K562 (cell line): ENCODE measurements at regions not wholly inside any gene's neighbourhood (a gene's known extent, or its start where the extent isn't known, plus 50 kb on each side); places are given as distances from the start of the nearest gene placed in this dataset.
A peak's percentile ranks its signal among the peaks of the same experiment; 100 is the strongest.

Experiments
- CBFA2T2 ChIP-seq: fragments of 450-650 bp; conservative IDR thresholded peaks from 2 replicates; pipeline ENCODE4 v1.6.1; 2017; ENCODE audit warnings: mild to moderate bottlenecking
- CTBP1 ChIP-seq: fragments of 450-650 bp; IDR thresholded peaks from 2 replicates; pipeline ENCODE4 v1.6.1; 2016; ENCODE audit warnings: borderline replicate concordance
- EHMT2 ChIP-seq: fragments of 450-650 bp; IDR thresholded peaks from 2 replicates; pipeline ENCODE4 v1.6.1; 2018; ENCODE audit warnings: antibody characterized with exemption
- FOXM1 ChIP-seq, 2 experiments: fragments of 450-650 bp in 1 of 2; sonication (generic) in 1 of 2; formaldehyde crosslinking in 1 of 2; IDR thresholded peaks; 2 replicates each; pipeline versions ENCODE4 v1.6.1 to v1.9.0; 2017 to 2022; ENCODE audit warnings: low read depth in 2 of 2, mild to moderate bottlenecking in 2 of 2, missing genetic modification reagents in 1 of 2, moderate library complexity in 1 of 2
- JUND ChIP-seq, 2 experiments: IDR thresholded peaks; 2 replicates in 1 of 2; 3 replicates in 1 of 2; pipeline ENCODE4 v1.6.1; 2011; ENCODE audit warnings: borderline replicate concordance in 2 of 2, low read depth in 2 of 2, low read length in 2 of 2, improper control_type of control experiment in 1 of 2, missing biosample characterization in 1 of 2, missing genetic modification characterization in 1 of 2, missing genetic modification reagents in 1 of 2
- KDM2B ChIP-seq: fragments of 250-450 bp; sonication (Bioruptor Pico); IDR thresholded peaks from 2 replicates; pipeline ENCODE4 v1.8.0; 2021; ENCODE audit warnings: mild to moderate bottlenecking, moderate library complexity
- MTA2 ChIP-seq: fragments of 450-650 bp; IDR thresholded peaks from 2 replicates; pipeline ENCODE4 v1.6.1; 2016; ENCODE audit warnings: low read depth
- MTF1 ChIP-seq: fragments of 250-450 bp; sonication (Bioruptor Pico); IDR thresholded peaks from 2 replicates; pipeline ENCODE4 v1.9.0; 2021; ENCODE audit warnings: moderate library complexity, mild to moderate bottlenecking, inconsistent platforms, borderline replicate concordance
- PCBP2 ChIP-seq: fragments of 200-400 bp; formaldehyde crosslinking; IDR thresholded peaks from 2 replicates; pipeline ENCODE4 v1.6.1; 2018; ENCODE audit warnings: low read length, low read depth, mild to moderate bottlenecking, moderate library complexity; ENCODE audit not compliant: poor library complexity, severe bottlenecking
- PHB2 ChIP-seq: fragments of 450-650 bp; IDR thresholded peaks from 2 replicates; pipeline ENCODE4 v1.6.1; 2017; ENCODE audit warnings: low read depth
- PML ChIP-seq: IDR thresholded peaks from 2 replicates; pipeline ENCODE4 v1.6.1; 2012; ENCODE audit warnings: low read length, inconsistent platforms
- SMARCE1 ChIP-seq: fragments of 450-650 bp; IDR thresholded peaks from 2 replicates; pipeline ENCODE4 v1.7.1; 2016; ENCODE audit warnings: mild to moderate bottlenecking
- STAT5B ChIP-seq: fragments of 250-450 bp; sonication (Bioruptor Pico); IDR thresholded peaks from 2 replicates; pipeline ENCODE4 v1.8.0; 2021; ENCODE audit warnings: mild to moderate bottlenecking, inconsistent platforms
- TAL1 ChIP-seq: fragments of 450-650 bp; IDR thresholded peaks from 2 replicates; pipeline ENCODE4 v1.6.1; 2016; ENCODE audit warnings: mild to moderate bottlenecking
- U2AF1 ChIP-seq: fragments of 200-400 bp; formaldehyde crosslinking; optimal IDR thresholded peaks from 2 replicates; pipeline ENCODE3; 2017; ENCODE audit warnings: mild to moderate bottlenecking, low read depth, low read length, moderate library complexity
- YY1 ChIP-seq, 3 experiments: IDR thresholded peaks; 2 replicates each; pipeline ENCODE4 v1.6.1; 2011; ENCODE audit warnings: low read length in 2 of 3, mild to moderate bottlenecking in 2 of 3, moderate library complexity in 2 of 3, borderline replicate concordance in 1 of 3, control low read depth in 1 of 3, low read depth in 1 of 3; ENCODE audit not compliant: insufficient read depth in 3 of 3, insufficient replicate concordance in 2 of 3, control insufficient read depth in 1 of 3, insufficient read length in 1 of 3; ENCODE audit errors: extremely low read depth in 1 of 3
- ZBTB17 ChIP-seq: fragments of 450-650 bp; formaldehyde crosslinking; IDR thresholded peaks from 2 replicates; pipeline ENCODE4 v1.4.0; 2020; ENCODE audit warnings: mild to moderate bottlenecking
- ZC3H8 ChIP-seq: fragments of 450-650 bp; IDR thresholded peaks from 2 replicates; pipeline ENCODE4 v1.6.1; 2017
- ZNF384 ChIP-seq: IDR thresholded peaks from 2 replicates; pipeline ENCODE4 v1.6.1; 2012; ENCODE audit warnings: low read depth, low read length, improper control_type of control experiment
- TF ChIP-seq, protein P1 (sequence below): sonication (generic); formaldehyde crosslinking; IDR thresholded peaks from 2 replicates; pipeline ENCODE4 v1.8.1; 2023; ENCODE audit warnings: mild to moderate bottlenecking, missing genetic modification reagents
- TF ChIP-seq, protein P2 (sequence below): sonication (generic); formaldehyde crosslinking; IDR thresholded peaks from 2 replicates; pipeline ENCODE4 v1.8.0; 2022; ENCODE audit warnings: missing genetic modification reagents, mild to moderate bottlenecking, borderline replicate concordance
- TF ChIP-seq, protein P3 (sequence below): fragments of 450-650 bp; formaldehyde crosslinking; IDR thresholded peaks from 2 replicates; pipeline ENCODE4 v1.4.0; 2020; ENCODE audit warnings: mild to moderate bottlenecking, moderate library complexity

GRCh38 chr16:79869304-79870015 lies 268.9 kb upstream of the MAF start (continued):
- TF ChIP-seq JUND (IDR thresholded peaks at IDR 0.05; ENCODE audit: borderline replicate concordance, low read depth, low read length), result peak; percentile 65; the same call in 1 of the 2 replicates
- peak; percentile 63; the same call in 2 of the 3 replicates for TF ChIP-seq JUND (tag; IDR thresholded peaks at IDR 0.05; ENCODE audit: borderline replicate concordance, low read depth, low read length)
- TF ChIP-seq EHMT2, result no peak
- peak; percentile 79 for TF ChIP-seq SMARCE1
- TF ChIP-seq, protein P1, sequence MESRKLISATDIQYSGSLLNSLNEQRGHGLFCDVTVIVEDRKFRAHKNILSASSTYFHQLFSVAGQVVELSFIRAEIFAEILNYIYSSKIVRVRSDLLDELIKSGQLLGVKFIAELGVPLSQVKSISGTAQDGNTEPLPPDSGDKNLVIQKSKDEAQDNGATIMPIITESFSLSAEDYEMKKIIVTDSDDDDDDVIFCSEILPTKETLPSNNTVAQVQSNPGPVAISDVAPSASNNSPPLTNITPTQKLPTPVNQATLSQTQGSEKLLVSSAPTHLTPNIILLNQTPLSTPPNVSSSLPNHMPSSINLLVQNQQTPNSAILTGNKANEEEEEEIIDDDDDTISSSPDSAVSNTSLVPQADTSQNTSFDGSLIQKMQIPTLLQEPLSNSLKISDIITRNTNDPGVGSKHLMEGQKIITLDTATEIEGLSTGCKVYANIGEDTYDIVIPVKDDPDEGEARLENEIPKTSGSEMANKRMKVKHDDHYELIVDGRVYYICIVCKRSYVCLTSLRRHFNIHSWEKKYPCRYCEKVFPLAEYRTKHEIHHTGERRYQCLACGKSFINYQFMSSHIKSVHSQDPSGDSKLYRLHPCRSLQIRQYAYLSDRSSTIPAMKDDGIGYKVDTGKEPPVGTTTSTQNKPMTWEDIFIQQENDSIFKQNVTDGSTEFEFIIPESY (CRISPR knock-in tag), result no peak
- TF ChIP-seq FOXM1 (IDR thresholded peaks at IDR 0.05; ENCODE audit: low read depth), result peak; percentile 89
- no peak for TF ChIP-seq FOXM1 (CRISPR knock-in tag; IDR thresholded peaks at IDR 0.05; ENCODE audit: low read depth)
- no peak for TF ChIP-seq ZNF384
- TF ChIP-seq MTA2, result peak; percentile 95
- TF ChIP-seq MTF1, result no peak
- no peak for TF ChIP-seq ZC3H8
- peak; percentile 93 for TF ChIP-seq CBFA2T2
- peak; percentile 97 for TF ChIP-seq TAL1
- no peak for TF ChIP-seq YY1 (IDR thresholded peaks at IDR 0.05; ENCODE audit: borderline replicate concordance in 1 of 3, control insufficient read depth in 1 of 3, extremely low read depth in 1 of 3, insufficient read depth in 3 of 3, insufficient read length in 1 of 3, insufficient replicate concordance in 2 of 3, low read depth in 1 of 3, low read length in 2 of 3)
- peak; percentile 96 for TF ChIP-seq PML
- TF ChIP-seq CTBP1, result peak; percentile 28; the same call in 1 of the 2 replicates
- peak; percentile 59; the same call in 1 of the 2 replicates for TF ChIP-seq PHB2
- no peak for TF ChIP-seq U2AF1
- TF ChIP-seq STAT5B (CRISPR knock-in tag), result no peak
- no peak for TF ChIP-seq KDM2B (CRISPR knock-in tag)
- TF ChIP-seq, protein P2, sequence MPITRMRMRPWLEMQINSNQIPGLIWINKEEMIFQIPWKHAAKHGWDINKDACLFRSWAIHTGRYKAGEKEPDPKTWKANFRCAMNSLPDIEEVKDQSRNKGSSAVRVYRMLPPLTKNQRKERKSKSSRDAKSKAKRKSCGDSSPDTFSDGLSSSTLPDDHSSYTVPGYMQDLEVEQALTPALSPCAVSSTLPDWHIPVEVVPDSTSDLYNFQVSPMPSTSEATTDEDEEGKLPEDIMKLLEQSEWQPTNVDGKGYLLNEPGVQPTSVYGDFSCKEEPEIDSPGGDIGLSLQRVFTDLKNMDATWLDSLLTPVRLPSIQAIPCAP (CRISPR knock-in tag), result no peak
- TF ChIP-seq, protein P3, sequence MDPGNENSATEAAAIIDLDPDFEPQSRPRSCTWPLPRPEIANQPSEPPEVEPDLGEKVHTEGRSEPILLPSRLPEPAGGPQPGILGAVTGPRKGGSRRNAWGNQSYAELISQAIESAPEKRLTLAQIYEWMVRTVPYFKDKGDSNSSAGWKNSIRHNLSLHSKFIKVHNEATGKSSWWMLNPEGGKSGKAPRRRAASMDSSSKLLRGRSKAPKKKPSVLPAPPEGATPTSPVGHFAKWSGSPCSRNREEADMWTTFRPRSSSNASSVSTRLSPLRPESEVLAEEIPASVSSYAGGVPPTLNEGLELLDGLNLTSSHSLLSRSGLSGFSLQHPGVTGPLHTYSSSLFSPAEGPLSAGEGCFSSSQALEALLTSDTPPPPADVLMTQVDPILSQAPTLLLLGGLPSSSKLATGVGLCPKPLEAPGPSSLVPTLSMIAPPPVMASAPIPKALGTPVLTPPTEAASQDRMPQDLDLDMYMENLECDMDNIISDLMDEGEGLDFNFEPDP (CRISPR knock-in tag), result peak; percentile 15; the same call in 1 of the 2 replicates
- no peak for TF ChIP-seq ZBTB17 (CRISPR knock-in tag)
- no peak for TF ChIP-seq PCBP2
